ENCODE measurements at regions not wholly inside any gene's neighbourhood (a gene's known extent, or its start where the extent isn't known, plus 50 kb on each side); places are given as distances from the start of the nearest gene placed in this dataset.
"Not testable (repeated sequence)": the region's sequence is repeated elsewhere in the genome, so short reads cannot be mapped to it uniquely, and the experiment has no call there.

GRCh38 chr6:113662688-113663333 lies 194.3 kb upstream of the MARCKS start:
- no peak for DNase-seq

DNA sequence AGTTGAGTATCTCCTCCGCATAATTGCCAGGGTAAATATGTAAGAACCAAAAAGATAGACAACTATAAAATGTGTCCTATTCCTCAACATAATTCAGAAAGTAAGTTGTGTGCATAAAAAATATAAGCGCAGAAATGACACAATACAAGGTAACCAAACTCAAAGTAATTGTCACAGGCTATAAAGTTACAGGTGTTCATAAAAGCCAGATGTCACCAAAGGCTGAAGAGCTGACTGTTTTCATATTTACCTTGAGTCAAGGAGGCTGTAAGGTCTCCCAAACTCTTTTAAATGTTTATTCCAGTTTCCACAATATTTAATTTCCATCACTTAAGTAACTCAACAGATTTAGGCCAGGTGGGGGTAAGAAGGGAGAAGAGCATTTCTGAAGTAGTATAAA lies 192.2 kb upstream of the MARCKS start:
- DNase-seq, result no peak

DNA sequence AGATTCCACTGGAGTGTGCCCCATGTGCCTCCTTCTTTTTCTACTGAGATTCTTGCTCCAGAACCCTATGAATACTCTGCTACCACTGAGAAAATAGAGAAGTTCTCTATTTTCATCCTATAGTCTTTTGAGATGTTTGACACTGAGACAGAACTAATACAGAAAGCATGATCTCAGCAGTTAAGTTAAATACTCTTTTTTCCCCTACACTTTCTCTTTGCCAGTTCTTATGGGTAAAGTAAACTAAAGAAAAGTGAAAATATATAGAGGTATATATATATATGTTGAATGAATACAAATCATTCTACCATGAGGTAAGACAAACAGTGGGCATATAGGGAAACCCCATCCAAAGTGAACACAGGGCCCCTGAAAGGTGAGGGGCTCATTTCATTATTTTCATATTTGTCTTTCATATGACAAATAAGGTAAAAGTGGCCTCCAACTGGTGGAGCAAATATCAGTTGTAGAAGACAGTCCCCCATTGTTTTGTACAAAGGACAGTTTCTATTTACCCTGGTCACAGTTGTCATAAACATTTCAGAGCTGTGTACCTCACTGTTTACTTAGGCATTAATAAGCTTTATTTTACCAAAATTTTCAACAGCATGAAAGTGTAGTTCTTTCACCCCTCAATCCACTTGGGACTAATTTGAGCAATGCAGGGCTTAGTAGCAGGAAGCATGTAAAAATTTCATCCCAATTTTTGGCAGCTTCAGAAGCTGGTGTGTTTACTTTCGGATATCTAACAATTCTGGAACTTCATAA lies 188.3 kb upstream of the MARCKS start:
- DNase-seq, result no peak

DNA sequence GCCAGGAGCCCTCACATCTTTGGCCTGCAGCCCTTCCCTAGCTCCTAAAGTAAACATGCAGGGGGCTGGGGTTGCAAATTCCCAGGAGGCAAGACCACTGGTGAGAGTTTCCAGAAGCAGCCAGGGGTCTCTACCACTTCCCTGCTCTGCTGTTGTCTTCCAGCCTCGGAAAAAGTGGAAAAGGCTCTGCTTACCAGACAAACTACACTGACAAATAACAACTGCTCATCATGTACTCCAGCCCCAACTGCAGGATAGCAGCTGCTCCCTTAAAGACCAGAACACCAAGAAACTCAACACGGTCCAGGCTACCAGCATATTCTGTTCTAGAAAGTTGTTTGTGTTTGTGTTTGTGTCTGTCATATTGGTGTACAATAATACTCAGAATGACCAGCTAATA lies 187.5 kb upstream of the MARCKS start:
- DNase-seq, result no peak

DNA sequence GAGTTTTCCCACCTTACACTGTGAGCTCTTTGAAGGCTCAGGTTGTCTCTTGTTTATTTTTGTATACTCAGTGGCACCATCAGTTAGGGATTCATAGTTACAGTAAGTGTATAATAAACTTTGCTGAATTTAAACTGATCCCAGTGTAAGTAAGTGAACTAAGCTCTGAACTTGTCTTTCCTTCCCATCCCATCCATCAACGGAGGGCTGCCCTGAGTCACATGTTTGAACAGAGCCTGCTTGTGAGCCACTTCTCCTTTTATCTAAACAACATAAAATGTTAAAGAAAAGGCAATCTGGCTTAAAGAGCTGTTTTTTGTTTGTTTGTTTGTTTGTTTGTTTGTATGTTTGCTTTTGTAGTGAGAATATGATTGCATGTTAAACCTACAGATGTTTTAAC lies 185.7 kb upstream of the MARCKS start:
- no peak for DNase-seq

DNA sequence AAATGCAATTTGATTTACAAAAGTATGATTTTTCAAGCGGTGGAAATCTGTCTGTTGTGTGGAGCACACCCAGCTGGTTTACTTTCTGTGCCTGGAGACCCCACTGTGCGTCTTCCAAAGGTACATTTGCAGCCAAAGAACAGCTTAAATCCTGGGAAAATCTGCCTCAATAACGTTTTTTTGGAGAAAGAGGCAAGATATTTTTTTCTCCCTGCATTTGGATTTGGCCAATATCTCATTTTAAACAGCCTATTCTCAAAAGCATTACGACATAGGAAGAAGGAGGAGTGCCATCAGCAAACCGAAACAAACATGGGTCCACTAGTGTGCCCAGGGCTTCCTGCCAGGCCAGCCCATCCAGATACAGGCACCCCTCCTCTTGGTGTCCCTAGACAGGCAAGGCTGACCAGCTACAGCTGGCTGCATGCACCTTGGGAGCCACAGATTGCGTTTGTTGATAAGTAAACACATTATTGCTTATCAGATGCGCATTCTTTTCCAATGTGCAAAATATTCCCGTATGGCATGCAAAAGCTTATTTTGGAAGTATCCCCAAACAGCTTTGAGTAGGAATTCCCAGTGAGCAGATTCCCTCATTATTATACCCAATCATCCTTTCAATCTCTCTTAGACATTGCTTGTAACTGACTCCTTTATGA lies 184.5 kb upstream of the MARCKS start:
- DNase-seq, result no peak

DNA sequence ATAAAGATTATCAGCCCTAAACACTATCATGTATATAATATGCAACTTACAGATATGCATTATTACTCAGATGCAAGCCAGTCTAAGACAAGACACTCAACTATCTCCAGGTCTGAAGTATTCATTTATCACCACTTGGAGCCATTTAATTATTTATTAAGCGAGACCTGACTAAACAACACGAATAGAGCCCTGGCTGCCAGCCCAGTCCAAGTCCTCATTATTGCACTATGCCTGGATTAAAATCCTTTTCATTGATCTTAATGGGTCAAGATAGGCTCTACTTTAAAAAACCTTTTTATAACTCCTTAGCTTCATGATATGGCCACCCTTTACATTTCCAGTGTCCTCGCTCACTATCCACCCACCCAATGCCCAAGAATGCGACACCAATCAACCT lies 183.1 kb upstream of the MARCKS start:
- DNase-seq, result no peak

- DNase-seq, result no peak
Observed at GRCh38 chr6:113676057-113676456, 181.1 kb upstream of the MARCKS start.

- no peak for DNase-seq
Observed at GRCh38 chr6:113676968-113677367, 180.2 kb upstream of the MARCKS start.

DNA sequence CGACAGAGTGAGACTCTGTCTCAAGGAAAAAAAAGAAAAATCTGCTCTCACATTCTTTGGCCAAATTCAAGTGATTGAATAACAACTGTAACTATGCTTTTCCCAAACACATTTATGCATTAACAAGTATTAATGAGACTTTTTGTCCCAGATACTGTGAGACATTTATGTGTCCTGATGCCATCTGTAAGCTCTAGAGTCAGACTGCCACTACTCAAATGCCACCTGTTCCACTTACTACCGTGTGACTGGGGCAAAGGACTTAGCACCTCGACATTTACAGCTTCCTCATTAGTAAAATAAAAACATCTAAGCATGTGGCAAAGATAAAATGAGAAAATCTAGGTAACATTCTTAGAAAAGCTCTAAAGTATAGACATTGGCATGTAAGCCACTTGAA lies 178.1 kb upstream of the MARCKS start:
- DNase-seq, result no peak

- DNase-seq, result no peak
Observed at GRCh38 chr6:113680301-113680700, 176.8 kb upstream of the MARCKS start.

DNA sequence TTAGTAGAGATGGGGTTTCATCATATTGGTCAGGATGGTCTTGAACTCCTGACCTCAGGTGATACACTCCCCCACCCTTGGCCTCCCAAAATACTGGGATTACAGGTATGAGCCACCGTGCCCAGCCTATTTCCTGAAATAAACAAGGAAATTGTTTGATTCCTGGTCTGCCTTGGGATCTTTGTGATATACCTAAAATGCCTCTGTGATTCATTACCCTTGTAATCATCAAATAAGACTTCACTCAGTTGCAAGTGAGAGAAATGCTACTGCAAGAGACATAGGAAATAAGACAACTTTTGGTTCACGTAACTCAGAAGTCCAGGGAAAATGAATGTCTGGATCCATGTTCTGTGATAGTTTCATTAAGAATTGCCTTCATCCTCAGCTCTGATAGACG lies 173.2 kb upstream of the MARCKS start:
- no peak for DNase-seq

DNA sequence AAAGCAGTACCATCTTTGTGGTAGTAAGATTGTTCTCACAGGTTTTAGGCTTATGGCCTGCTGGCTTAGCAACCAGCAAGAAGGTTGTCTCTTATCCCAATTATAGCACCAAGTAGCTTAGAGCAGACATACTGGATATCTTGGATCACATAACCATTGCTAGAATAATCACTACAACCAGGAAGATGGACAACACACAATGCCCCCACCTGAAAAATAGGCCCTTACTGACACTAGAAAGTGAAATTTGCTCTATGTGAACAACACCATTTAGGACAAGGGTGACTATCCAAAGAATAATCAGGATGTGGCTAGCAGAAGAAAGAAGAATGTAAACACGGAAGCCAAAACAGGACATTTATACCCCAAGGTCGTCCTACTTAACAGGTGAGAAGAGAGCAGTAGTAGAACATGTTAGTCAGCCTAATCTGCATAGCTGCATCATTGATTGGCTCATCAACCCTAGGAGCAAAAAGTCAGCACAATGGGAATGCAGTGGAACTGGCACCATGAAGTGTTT lies 172.7 kb upstream of the MARCKS start:
- DNase-seq, result no peak

DNA sequence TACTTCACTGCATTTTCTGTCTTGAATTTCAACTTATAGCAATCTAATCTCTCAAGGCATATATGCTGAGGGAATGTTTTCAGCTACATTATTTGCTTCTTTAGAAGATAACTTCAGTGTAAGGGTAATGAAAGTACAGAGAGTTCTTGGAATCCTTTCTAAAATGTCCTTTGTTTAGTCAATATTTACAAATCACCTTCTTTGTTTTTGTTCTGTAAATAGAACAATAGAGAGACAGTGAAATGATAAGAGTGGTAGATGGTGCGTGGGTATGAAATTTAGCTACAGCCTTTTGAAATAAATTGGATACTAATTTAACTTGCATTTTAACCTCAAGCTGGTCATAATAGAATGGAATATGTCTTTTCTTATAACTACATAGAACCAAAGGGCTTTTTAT lies 171.1 kb upstream of the MARCKS start:
- no peak for DNase-seq

GRCh38 chr6:113689620-113690019 lies 167.5 kb upstream of the MARCKS start:
- not testable (repeated sequence) for DNase-seq

DNA sequence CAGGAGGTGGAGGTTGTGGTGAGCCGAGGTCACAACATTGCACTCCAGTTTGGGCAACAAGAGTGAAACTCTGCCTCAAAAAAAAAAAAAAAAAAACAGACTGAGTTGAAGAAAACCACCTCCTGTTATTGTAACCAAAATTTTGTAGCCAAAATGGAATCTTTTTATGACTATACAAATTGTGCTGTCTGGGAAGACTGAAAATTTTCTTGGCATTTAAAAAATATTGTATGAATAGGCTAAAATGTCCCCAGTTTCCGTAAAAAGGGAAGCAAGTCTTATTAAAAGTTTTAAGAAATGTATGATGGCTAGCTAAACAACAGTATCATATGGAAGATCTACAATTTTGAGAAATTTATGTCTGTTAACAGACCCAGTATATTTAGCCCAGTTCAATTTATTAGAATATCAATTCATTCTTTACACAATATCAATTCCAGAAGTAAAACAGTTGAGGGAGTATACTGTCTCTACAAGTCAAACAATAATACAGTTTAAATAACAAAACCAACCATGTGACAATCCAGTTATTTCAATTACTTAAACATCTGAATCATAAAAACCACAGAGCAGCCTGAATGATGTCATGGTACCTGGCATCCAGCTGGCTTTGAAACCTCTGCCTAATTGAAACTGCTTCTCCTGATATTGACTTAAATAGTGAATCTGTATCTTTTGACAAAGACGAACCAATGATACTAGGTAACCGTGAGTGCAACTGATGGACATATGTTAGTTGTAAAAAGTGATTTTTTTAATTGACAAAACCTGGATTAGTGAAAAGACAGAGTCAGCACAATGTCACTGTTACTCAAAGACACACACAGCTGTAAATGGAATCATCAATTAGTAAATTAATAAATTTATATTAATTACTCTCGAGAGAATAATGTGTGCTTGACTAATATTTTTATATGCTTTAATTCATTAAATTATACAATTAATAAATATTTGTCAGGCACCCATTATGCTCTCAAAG lies 166.6 kb upstream of the MARCKS start:
- DNase-seq, result no peak

DNA sequence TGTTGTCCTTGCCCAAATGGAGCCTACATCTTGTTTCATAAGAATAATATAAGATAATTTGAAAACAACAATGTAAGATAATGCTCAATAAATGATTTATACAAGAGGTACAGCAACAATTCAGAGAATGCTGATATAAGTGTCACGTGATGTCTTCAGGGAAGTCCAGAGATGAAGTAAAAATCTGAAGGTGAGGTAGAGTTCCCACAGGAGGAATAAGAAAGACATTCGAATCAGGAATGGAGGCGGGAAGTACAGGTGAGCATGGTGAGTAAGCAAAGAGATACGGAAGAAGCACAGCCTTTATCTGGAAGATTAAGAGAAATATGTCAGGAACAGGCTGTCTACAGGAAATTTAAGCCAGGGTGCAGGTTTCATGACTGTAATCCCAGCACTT lies 165.9 kb upstream of the MARCKS start:
- DNase-seq, result no peak

GRCh38 chr6:113693851-113694250 lies 163.3 kb upstream of the MARCKS start:
- no peak for DNase-seq

DNA sequence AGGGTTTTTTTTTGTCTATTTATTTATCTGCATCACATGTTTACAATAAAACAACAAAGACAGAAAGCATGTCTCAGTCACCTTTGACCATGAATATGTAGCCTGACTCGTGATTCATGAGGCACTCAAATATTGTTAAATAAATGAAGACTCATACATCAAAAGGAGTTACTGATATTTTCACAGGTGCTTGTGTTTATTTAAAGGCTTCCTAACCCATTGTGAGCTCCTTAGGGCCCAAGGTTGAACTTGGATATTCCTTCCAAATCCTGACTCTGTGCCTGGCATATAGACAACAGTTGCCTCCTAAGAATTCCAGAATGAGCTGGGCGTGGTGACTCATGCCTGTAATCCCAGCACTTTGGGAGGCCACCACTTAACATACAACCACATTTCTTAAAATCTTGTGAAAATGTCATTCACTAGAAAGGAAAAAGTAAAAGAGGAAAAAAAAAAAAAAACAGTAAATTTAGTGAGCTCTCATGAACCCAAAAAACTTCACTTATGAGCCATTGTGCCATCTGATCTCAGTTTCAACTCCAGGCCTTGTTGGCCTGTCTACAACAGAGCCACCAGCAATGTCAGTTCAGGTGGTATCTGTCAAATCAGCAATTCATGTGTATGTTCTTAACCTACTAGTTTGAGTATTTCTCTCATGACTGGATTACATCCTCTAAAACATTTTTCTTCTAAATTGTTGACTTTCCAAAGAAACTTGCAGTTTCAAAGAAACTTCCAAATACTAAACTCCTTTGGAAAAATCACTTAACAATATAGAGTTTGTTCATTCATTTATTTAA lies 162.7 kb upstream of the MARCKS start:
- no peak for DNase-seq

- DNase-seq, result no peak
Observed at GRCh38 chr6:113695516-113695915, 161.6 kb upstream of the MARCKS start.

GRCh38 chr6:113696960-113697359 lies 160.2 kb upstream of the MARCKS start:
- DNase-seq, result no peak

Data from CD4-positive, alpha-beta T cell treated with Interleukin-10 for 1 hour (primary cell).